ENCODE measurements at regions not wholly inside any gene's neighbourhood (a gene's known extent, or its start where the extent isn't known, plus 50 kb on each side); places are given as distances from the start of the nearest gene placed in this dataset.

GRCh38 chr1:50358962-50359361 is 64.3 kb downstream of the DMRTA2 start:
- no peak for DNase-seq (ENCODE audit: low spot score)

DNA sequence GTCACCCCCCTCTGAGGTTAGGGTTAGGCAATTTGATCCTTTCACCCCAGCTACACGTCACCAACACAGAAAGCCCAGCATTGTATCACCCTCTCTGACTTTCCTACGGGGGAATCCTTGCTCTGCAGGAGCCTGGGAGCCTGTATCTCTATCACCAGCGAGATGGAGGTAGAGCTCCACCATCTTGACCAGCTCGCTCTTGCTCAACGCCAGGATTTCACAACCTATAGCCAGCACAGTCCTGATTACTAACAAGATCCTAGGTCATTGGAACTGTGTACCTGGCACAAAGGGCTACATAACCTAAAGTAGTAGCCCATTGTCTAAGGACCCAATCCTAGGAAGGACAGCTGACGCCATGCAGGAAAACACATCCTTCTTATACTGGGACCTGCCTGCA is 66.1 kb downstream of the DMRTA2 start:
- DNase-seq (ENCODE audit: low spot score): no peak
- in situ Hi-C loops (cut with HindIII; ENCODE audit: low sequenced_read_pairs): no loop called here

More at GRCh38 chr1:50358962-50359361, 64.3 kb downstream of the DMRTA2 start:
- in situ Hi-C loops (cut with HindIII; ENCODE audit: low sequenced_read_pairs): no loop called here

DNA sequence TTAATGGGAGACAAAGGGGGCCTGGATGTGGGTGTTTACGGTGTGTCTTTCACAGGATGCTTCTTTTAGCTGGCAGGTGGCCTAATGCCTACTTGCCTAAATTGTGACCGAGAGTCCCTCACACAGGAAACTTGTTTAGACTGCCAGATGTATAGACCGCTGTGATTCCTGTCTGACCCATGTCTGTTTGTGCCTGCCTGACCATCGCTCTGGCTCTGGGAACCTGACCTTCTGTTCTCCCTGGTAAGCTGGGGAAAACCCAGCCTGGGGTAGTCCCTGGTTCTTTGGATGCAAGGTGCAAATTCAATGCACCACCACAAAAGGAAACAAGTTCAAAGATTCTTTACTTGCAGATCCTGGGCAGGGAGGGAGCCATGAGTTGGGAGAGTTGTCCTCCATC is 68.4 kb downstream of the DMRTA2 start:
- no peak for DNase-seq (ENCODE audit: low spot score)
- in situ Hi-C loops (cut with HindIII; ENCODE audit: low sequenced_read_pairs): no loop called here

GRCh38 chr1:50352428-50352827 is 70.8 kb downstream of the DMRTA2 start:
- in situ Hi-C loops (cut with HindIII; ENCODE audit: low sequenced_read_pairs): no loop called here
- no peak for DNase-seq (ENCODE audit: low spot score)

DNA sequence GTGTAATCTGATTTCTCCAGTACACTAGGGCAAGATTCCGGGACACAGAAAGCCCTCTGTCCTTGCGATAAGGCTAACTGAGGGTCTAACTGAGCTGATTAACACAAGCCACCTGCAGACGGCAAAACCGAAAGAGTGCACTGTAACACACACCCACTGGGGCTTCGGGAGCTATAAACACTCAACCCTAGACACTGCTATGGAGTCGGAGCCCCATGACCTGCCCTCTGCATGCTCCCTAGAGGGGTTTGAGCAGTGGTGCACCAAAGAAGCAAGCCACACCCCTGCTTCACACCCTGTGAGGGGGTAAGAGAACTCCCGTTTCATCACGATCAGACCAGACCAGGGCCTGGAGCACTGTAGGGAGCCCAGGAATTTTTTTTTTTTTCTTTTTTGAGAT is 72.4 kb downstream of the DMRTA2 start:
- no peak for DNase-seq (ENCODE audit: low spot score)
- in situ Hi-C loops (cut with HindIII; ENCODE audit: low sequenced_read_pairs): no loop called here

GRCh38 chr1:50350421-50350820 is 72.8 kb downstream of the DMRTA2 start:
- DNase-seq (ENCODE audit: low spot score): no peak
- in situ Hi-C loops (cut with HindIII; ENCODE audit: low sequenced_read_pairs): no loop called here

- in situ Hi-C loops (cut with HindIII; ENCODE audit: low sequenced_read_pairs): no loop called here
- no peak for DNase-seq (ENCODE audit: low spot score)
Measured at GRCh38 chr1:50349242-50349565, 74.0 kb downstream of the DMRTA2 start.

- in situ Hi-C loops (cut with HindIII; ENCODE audit: low sequenced_read_pairs): no loop called here
- DNase-seq (ENCODE audit: low spot score): peak; percentile 68
Measured at GRCh38 chr1:50348449-50349241, 74.6 kb downstream of the DMRTA2 start.

GRCh38 chr1:50347933-50348332 is 75.3 kb downstream of the DMRTA2 start:
- in situ Hi-C loops (cut with HindIII; ENCODE audit: low sequenced_read_pairs): no loop called here
- DNase-seq (ENCODE audit: low spot score): no peak

DNA sequence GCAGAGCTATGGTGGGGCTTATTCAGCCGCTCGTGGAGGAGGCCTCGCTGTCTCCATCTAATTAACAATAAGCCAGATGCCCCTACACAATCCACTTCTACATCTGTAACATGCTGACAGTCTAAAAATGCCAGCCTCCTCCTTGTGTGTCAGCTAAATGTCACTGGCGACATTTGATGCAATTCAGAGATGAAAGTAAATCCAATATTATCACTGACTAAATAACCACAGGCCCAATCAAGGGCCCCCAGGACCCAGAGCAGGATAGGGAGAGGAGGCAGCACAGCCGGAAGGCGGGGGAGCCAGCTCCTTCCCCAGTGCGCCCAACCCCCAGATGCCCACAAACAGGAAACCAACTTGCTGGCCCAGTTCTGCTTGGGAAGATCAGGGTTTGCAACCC is 76.6 kb downstream of the DMRTA2 start:
- in situ Hi-C loops (cut with HindIII; ENCODE audit: low sequenced_read_pairs): no loop called here
- DNase-seq (ENCODE audit: low spot score): no peak

- in situ Hi-C loops (cut with HindIII; ENCODE audit: low sequenced_read_pairs): no loop called here
- DNase-seq (ENCODE audit: low spot score): no peak
Measured at GRCh38 chr1:50343323-50343722, 79.9 kb downstream of the DMRTA2 start.

GRCh38 chr1:50342525-50342924 is 80.7 kb downstream of the DMRTA2 start:
- in situ Hi-C loops (cut with HindIII; ENCODE audit: low sequenced_read_pairs): no loop called here

GRCh38 chr1:50335036-50335435 is 88.2 kb downstream of the DMRTA2 start:
- no peak for DNase-seq (ENCODE audit: low spot score)
- in situ Hi-C loops (cut with HindIII; ENCODE audit: low sequenced_read_pairs): no loop called here

More at GRCh38 chr1:50342525-50342924, 80.7 kb downstream of the DMRTA2 start:
- no peak for DNase-seq (ENCODE audit: low spot score)

- DNase-seq (ENCODE audit: low spot score): peak; percentile 3
- in situ Hi-C loops (cut with HindIII; ENCODE audit: low sequenced_read_pairs): no loop called here
Measured at GRCh38 chr1:50333595-50333974, 89.7 kb downstream of the DMRTA2 start.

DNA sequence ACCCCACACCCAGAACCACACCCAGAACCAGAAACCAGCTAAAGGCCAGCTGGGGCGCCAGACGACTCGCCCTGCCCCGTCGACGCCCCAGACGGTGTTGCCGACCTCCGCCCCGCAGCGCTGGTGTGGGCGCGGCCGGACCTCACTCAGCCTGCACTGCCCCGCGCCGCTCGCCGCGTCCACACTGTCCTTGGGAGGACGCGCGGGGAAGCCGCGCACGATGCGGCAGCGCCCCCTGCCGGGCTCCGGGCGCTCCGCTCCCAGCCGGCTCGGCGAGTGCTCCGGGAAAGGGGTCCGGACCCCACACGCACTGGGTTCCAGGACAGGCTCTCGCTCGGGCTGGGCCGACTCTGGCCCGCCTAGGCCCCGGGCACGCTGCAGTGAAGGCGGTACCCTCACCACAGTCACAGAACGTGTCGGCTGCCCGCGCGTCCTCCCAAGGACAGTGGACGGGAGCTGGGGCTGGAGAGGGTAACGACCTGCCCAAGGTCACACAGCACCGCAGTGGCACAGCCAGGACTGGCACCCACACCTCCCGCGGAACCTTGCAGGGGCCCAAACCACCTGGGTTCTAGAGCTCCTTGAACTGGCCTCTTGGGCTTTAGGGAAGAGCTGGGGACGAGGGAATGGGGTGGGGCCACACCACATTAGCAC is 90.2 kb downstream of the DMRTA2 start:
- peak; percentile 16 for DNase-seq (ENCODE audit: low spot score)
- in situ Hi-C loops (cut with HindIII; ENCODE audit: low sequenced_read_pairs): no loop called here

DNA sequence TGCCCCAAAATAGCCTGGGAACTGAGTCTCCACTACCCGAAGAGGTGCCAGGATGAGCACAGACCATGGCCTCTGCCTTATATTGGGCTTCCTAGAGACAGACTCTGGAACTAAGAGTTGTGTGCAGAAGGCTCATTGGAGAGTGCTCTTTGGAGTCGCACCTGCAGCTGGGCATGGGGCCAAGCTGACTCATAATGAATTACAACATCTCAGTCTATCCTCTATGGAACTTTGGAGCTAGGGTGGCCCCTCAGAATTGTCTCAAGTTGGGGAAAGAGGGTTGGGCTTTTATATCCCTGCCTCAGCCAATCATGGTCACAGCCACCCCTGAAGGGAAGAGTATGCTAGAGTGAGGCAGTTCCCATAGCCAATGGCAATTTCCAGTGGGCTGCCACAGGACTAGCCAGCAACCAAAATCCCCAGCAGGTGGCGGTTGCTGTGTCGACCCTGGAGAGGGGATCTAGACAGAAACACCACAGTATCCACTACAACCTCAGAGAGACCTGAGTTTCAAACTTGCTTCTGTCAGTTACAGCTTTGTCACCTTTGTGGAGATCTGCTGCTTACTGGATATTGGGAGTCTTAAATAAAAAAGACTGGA is 93.8 kb downstream of the DMRTA2 start:
- in situ Hi-C loops (cut with HindIII; ENCODE audit: low sequenced_read_pairs): no loop called here
- DNase-seq (ENCODE audit: low spot score): no peak

GRCh38 chr1:50328552-50328951 is 94.7 kb downstream of the DMRTA2 start:
- no peak for DNase-seq (ENCODE audit: low spot score)
- in situ Hi-C loops (cut with HindIII; ENCODE audit: low sequenced_read_pairs): no loop called here

GRCh38 chr1:50326026-50326425 is 97.2 kb downstream of the DMRTA2 start:
- in situ Hi-C loops (cut with HindIII; ENCODE audit: low sequenced_read_pairs): no loop called here
- no peak for DNase-seq (ENCODE audit: low spot score)

DNA sequence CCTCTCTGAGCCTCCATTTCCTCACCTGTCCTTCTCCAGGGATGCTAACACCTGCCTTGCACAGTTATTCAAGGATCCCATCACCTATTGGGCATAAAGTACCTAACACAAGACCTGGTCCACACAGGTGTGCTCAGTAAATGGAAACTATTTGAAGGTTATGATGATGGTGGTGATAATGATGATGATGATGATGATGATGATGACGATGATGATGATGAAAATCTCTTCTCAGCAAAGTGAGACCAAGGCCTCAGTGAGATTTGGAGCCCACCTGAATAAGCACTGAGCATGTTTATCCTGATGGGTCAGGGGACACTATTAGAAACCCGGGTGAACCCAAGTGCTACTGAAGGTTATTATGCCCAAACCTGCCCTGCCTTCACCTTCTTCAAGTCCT is 100.7 kb downstream of the DMRTA2 start:
- in situ Hi-C loops (cut with HindIII; ENCODE audit: low sequenced_read_pairs): no loop called here
- DNase-seq (ENCODE audit: low spot score): no peak

DNA sequence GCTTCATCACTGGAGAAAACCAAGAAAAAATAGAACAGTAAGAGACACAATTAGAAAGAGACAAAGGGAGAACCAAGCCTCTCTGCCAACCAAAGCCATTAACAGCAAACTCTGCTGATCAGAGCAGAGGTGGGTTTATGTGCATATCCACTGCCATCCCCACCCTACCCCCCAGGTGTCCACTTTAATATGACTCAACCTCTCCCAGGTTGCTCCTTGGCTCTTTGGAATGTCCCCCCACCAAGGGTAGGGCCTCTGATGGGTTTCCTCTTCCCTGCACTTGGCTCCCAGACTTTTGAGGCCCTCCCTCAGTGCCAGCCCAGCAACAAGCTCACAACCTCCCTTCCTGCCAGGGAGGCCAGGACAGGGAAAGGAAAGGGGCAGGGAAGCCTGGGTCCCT is 104.8 kb downstream of the DMRTA2 start:
- in situ Hi-C loops (cut with HindIII; ENCODE audit: low sequenced_read_pairs): no loop called here
- no peak for DNase-seq (ENCODE audit: low spot score)

DNA sequence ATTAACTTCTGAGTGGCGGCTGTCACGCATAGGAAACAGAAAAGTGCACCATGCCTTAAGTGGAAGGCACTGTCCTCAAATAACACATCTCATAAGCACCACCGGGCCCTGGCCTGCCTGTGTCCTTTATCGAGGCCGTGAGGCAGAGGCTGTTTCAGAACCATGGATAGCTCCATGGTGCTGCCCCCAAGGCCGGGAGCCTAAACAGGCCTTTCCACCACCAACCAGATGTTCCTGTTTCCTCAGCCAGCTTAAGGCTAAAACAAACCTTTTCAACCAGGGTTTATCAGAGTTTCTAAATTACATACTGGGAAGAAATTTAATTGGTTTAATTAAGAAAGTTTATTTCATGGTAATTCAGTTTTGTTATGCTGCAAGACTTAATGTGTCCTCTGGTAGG is 114.4 kb downstream of the DMRTA2 start:
- no peak for DNase-seq (ENCODE audit: low spot score)
- in situ Hi-C loops (cut with HindIII; ENCODE audit: low sequenced_read_pairs): no loop called here

All from G401 (cell line).